ENCODE measurements at regions not wholly inside any gene's neighbourhood (a gene's known extent, or its start where the extent isn't known, plus 50 kb on each side); places are given as distances from the start of the nearest gene placed in this dataset.

GRCh38 chr13:27014406-27015359 lies 156.9 kb downstream of the USP12 start:
- CTCF ChIA-PET, result no interaction called here
- DNase-seq, result no peak
- Mint-ChIP-seq H3K4me1 (ENCODE audit: low read depth, unreplicated experiment) (no peaks in the 10 kb centered on the region), H3K36me3 (ENCODE audit: insufficient read depth, unreplicated experiment) (no peaks in the 10 kb centered on the region), H3K4me3 (ENCODE audit: unreplicated experiment) (no peak overlapping the region), H3K9me3 (ENCODE audit: unreplicated experiment) (no peaks in the 10 kb centered on the region), H3K27ac (ENCODE audit: unreplicated experiment) (no peak overlapping the region), H3K27me3 (ENCODE audit: insufficient read depth, unreplicated experiment) (no peaks in the 10 kb centered on the region)
- Histone ChIP-seq H3K9me3 (no peaks in the 10 kb centered on the region), H3K4me3 (ENCODE audit: low read depth, low read length) (no peak overlapping the region), H3K36me3 (ENCODE audit: control insufficient read depth, insufficient read depth, low read length) (no peaks in the 10 kb centered on the region), H3K4me1 (no peaks in the 10 kb centered on the region), H3K27me3 (replicated peaks; ENCODE audit: control insufficient read depth, insufficient read depth, low read length) (no peaks in the 10 kb centered on the region)
- no TSS peak for BruUV-seq (replicated peaks)
- POLR2A ChIA-PET, result no interaction called here
- TF ChIP-seq, protein P1, sequence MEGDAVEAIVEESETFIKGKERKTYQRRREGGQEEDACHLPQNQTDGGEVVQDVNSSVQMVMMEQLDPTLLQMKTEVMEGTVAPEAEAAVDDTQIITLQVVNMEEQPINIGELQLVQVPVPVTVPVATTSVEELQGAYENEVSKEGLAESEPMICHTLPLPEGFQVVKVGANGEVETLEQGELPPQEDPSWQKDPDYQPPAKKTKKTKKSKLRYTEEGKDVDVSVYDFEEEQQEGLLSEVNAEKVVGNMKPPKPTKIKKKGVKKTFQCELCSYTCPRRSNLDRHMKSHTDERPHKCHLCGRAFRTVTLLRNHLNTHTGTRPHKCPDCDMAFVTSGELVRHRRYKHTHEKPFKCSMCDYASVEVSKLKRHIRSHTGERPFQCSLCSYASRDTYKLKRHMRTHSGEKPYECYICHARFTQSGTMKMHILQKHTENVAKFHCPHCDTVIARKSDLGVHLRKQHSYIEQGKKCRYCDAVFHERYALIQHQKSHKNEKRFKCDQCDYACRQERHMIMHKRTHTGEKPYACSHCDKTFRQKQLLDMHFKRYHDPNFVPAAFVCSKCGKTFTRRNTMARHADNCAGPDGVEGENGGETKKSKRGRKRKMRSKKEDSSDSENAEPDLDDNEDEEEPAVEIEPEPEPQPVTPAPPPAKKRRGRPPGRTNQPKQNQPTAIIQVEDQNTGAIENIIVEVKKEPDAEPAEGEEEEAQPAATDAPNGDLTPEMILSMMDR (IDR thresholded peaks at IDR 0.05; ENCODE audit: insufficient read depth in 1 of 2, low read depth in 1 of 2, low read length in 1 of 2, severe bottlenecking in 1 of 2, unreplicated experiment in 1 of 2), result no peak
- intact Hi-C loops (cut with micrococcal nuclease; ENCODE audit: unreplicated experiment), result no loop called here

DNA sequence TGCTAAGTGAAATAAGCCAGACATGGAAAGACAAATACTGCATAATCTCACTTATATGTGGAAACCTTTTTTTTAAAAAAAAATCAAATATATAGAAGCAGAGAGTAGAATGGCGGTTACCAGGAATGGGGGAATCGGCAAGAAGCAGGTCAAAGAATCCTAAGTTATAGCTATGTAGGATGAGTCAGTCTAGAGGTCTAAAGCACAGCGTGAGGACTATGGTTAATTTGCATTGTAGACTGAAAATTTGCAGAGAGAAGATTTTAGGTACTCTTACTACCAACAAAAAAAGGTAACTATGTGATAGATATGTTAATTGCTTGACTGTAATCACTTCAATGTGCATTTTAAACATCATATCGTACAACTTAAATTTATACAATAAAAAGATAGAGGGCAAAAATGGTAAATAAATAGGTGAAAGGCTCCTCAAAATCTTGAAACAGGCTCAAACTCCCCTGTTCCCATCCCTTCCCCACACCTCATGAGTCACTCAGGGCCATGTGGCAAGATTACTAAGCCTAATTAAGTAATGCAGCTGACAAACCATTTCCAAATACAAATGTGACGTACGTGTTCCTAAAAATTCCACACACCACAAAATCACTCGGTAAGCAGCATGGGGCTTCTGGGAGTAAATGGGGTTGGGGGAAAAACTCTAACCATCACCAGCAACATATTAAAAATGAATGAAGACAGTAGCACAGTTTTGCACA lies 159.0 kb downstream of the USP12 start:
- H3K4me1 Mint-ChIP-seq (ENCODE audit: low read depth, unreplicated experiment), result no peaks in the 10 kb centered on the region
- ChIA-PET CTCF (no interaction called here), POLR2A (no interaction called here)
- intact Hi-C loops (cut with micrococcal nuclease; ENCODE audit: unreplicated experiment), result no loop called here
- no peak overlapping the region for H3K4me3 Mint-ChIP-seq (ENCODE audit: unreplicated experiment)
- H3K36me3 ChIP-seq (ENCODE audit: control insufficient read depth, insufficient read depth, low read length), result no peaks in the 10 kb centered on the region
- TF ChIP-seq, protein P1 (IDR thresholded peaks at IDR 0.05; ENCODE audit: insufficient read depth in 1 of 2, low read depth in 1 of 2, low read length in 1 of 2, severe bottlenecking in 1 of 2, unreplicated experiment in 1 of 2), result no peak
- DNase-seq, result no peak
- H3K4me3 ChIP-seq (ENCODE audit: low read depth, low read length), result no peak overlapping the region
- no peaks in the 10 kb centered on the region for H3K27me3 Mint-ChIP-seq (ENCODE audit: insufficient read depth, unreplicated experiment)
- no peaks in the 10 kb centered on the region for H3K27me3 ChIP-seq (replicated peaks; ENCODE audit: control insufficient read depth, insufficient read depth, low read length)
- no peaks in the 10 kb centered on the region for H3K36me3 Mint-ChIP-seq (ENCODE audit: insufficient read depth, unreplicated experiment)
- H3K9me3 ChIP-seq, result no peaks in the 10 kb centered on the region
- no peaks in the 10 kb centered on the region for H3K4me1 ChIP-seq
- BruUV-seq (replicated peaks), result no TSS peak
- no peak overlapping the region for H3K27ac Mint-ChIP-seq (ENCODE audit: unreplicated experiment)
- H3K9me3 Mint-ChIP-seq (ENCODE audit: unreplicated experiment), result no peaks in the 10 kb centered on the region

- no peaks in the 10 kb centered on the region for H3K9me3 ChIP-seq
- no TSS peak for BruUV-seq (replicated peaks)
- Mint-ChIP-seq H3K27ac (ENCODE audit: unreplicated experiment) (no peak overlapping the region), H3K36me3 (ENCODE audit: insufficient read depth, unreplicated experiment) (no peaks in the 10 kb centered on the region), H3K9me3 (ENCODE audit: unreplicated experiment) (no peaks in the 10 kb centered on the region), H3K4me3 (ENCODE audit: unreplicated experiment) (no peak overlapping the region), H3K27me3 (ENCODE audit: insufficient read depth, unreplicated experiment) (no peaks in the 10 kb centered on the region), H3K4me1 (ENCODE audit: low read depth, unreplicated experiment) (no peaks in the 10 kb centered on the region)
- POLR2A ChIA-PET, result no interaction called here
- no peaks in the 10 kb centered on the region for H3K27me3 ChIP-seq (replicated peaks; ENCODE audit: control insufficient read depth, insufficient read depth, low read length)
- H3K4me1 ChIP-seq, result no peaks in the 10 kb centered on the region
- no peaks in the 10 kb centered on the region for H3K36me3 ChIP-seq (ENCODE audit: control insufficient read depth, insufficient read depth, low read length)
- no peak for DNase-seq
- CTCF ChIA-PET, result interaction anchor here (0.8 kb wide), 1 partner anchor 26 kb away, joined by 3 read pairs; no protein-coding TSS in a partner anchor
- intact Hi-C loops (cut with micrococcal nuclease; ENCODE audit: unreplicated experiment), result no loop called here
- H3K4me3 ChIP-seq (ENCODE audit: low read depth, low read length), result no peak overlapping the region
- TF ChIP-seq, protein P1 (IDR thresholded peaks at IDR 0.05; ENCODE audit: insufficient read depth in 1 of 2, low read depth in 1 of 2, low read length in 1 of 2, severe bottlenecking in 1 of 2, unreplicated experiment in 1 of 2), result no peak
These were observed 159.9 kb downstream of the USP12 start for GRCh38 chr13:27011661-27012060.
